ENCODE measurements at regions not wholly inside any gene's neighbourhood (a gene's known extent, or its start where the extent isn't known, plus 50 kb on each side); places are given as distances from the start of the nearest gene placed in this dataset.

DNA sequence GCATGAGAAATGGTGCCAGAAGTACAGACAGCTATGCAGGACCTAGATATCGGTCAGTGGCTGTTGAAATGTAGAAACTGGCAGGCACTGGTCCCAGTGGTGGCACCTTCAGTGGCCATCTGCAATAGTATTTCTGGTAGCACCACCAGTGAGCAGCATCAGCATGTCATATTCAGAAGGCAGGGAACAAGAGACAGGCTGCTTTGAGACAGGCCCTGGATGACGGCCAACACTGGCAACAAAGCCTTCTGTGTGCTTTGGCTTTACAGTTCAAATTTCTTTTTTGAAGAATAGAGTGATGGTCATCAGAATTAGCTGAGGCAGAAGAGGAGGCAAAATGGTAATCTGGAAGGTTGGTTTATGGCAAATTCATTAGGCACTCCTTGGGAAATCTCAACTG is 273.4 kb upstream of the SLC16A7 start:
- Mint-ChIP-seq H3K4me1 (no peaks in the 10 kb centered on the region), H3K27me3 (no peaks in the 10 kb centered on the region), H3K27ac (no peak overlapping the region), H3K4me3 (no peak overlapping the region), H3K9me3 (ENCODE audit: insufficient read depth) (no peaks in the 10 kb centered on the region)
- DNase-seq (no peak), ATAC-seq (ENCODE audit: low read depth) (no peak)
- Histone ChIP-seq H3K27ac (ENCODE audit: low read length in 2 of 2) (no peak overlapping the region), H3K4me1 (ENCODE audit: control insufficient read depth in 2 of 2, insufficient read depth in 2 of 2, low read length in 2 of 2) (no peaks in the 10 kb centered on the region), H4K20me1 (ENCODE audit: control insufficient read depth, insufficient read depth, low read length, poor library complexity, severe bottlenecking) (no peaks in the 10 kb centered on the region), H3K4me3 (ENCODE audit: control extremely low read depth in 1 of 5, extremely low read depth in 1 of 5, insufficient read depth in 1 of 5, low read depth in 2 of 5, low read length in 4 of 5) (no peak overlapping the region), H3K36me3 (replicated peaks in 1 of 2; ENCODE audit: control extremely low read depth in 1 of 2, control insufficient read depth in 1 of 2, extremely low read depth in 1 of 2, insufficient read depth in 2 of 2, low read length in 1 of 2) (no peaks in the 10 kb centered on the region), H3K9ac (ENCODE audit: low read length) (no peak overlapping the region), H3K79me2 (ENCODE audit: control insufficient read depth, insufficient read depth, low read length) (no peaks in the 10 kb centered on the region), H3K4me2 (replicated peaks; ENCODE audit: low read depth, low read length, poor library complexity, severe bottlenecking) (no peak overlapping the region), H3K27me3 (replicated peaks in 1 of 4; ENCODE audit: control extremely low read depth in 1 of 4, control insufficient read depth in 3 of 4, insufficient read depth in 4 of 4, low read length in 3 of 4) (no peaks in the 10 kb centered on the region), H2AFZ (ENCODE audit: insufficient read depth, low read depth, low read length, poor library complexity, severe bottlenecking) (no peak overlapping the region), H3K9me3 (ENCODE audit: control extremely low read depth in 1 of 3, control insufficient read depth in 2 of 3, insufficient read depth in 1 of 3, low read length in 2 of 3) (peaks cover 0 to 4% (median 0%) of the 10 kb centered on the region in 3 donors)
- WGBS (ENCODE audit: insufficient coverage), result 45% methylated on average over 2 of the region's 2 CpGs
- CTCF ChIA-PET, result no interaction called here
- intact Hi-C loops (cut with micrococcal nuclease), result no loop called here
- POLR2A ChIA-PET, result no interaction called here
- TF ChIP-seq CTCF (IDR thresholded peaks at IDR 0.05) (no peak), EZH2 (IDR thresholded peaks at IDR 0.05; ENCODE audit: borderline replicate concordance, insufficient read depth, low read depth, low read length, poor library complexity, severe bottlenecking) (no peak)

GRCh38 chr12:59321278-59321677 is 274.6 kb upstream of the SLC16A7 start:
- H3K79me2 ChIP-seq (ENCODE audit: control insufficient read depth, insufficient read depth, low read length), result no peaks in the 10 kb centered on the region
- no peak overlapping the region for H3K9ac ChIP-seq (ENCODE audit: low read length)
- H4K20me1 ChIP-seq (ENCODE audit: control insufficient read depth, insufficient read depth, low read length, poor library complexity, severe bottlenecking), result no peaks in the 10 kb centered on the region
- Mint-ChIP-seq H3K9me3 (ENCODE audit: insufficient read depth) (no peaks in the 10 kb centered on the region), H3K27ac (no peak overlapping the region), H3K4me3 (no peak overlapping the region), H3K27me3 (no peaks in the 10 kb centered on the region), H3K4me1 (no peaks in the 10 kb centered on the region)
- H3K4me2 ChIP-seq (replicated peaks; ENCODE audit: low read depth, low read length, poor library complexity, severe bottlenecking), result no peak overlapping the region
- no peaks in the 10 kb centered on the region for H3K36me3 ChIP-seq (replicated peaks in 1 of 2; ENCODE audit: control extremely low read depth in 1 of 2, control insufficient read depth in 1 of 2, extremely low read depth in 1 of 2, insufficient read depth in 2 of 2, low read length in 1 of 2)
- ChIA-PET POLR2A (no interaction called here), CTCF (no interaction called here)
- H3K4me1 ChIP-seq (ENCODE audit: control insufficient read depth in 2 of 2, insufficient read depth in 2 of 2, low read length in 2 of 2), result no peaks in the 10 kb centered on the region
- ATAC-seq (ENCODE audit: low read depth) (no peak), DNase-seq (no peak)
- no peak overlapping the region for H3K4me3 ChIP-seq (ENCODE audit: control extremely low read depth in 1 of 5, extremely low read depth in 1 of 5, insufficient read depth in 1 of 5, low read depth in 2 of 5, low read length in 4 of 5)
- H3K27ac ChIP-seq (ENCODE audit: low read length in 2 of 2), result no peak overlapping the region
- intact Hi-C loops (cut with micrococcal nuclease), result no loop called here
- WGBS (ENCODE audit: insufficient coverage), result no CpG with 5 or more reads among the region's 1 CpG
- no peaks in the 10 kb centered on the region for H3K27me3 ChIP-seq (replicated peaks in 1 of 4; ENCODE audit: control extremely low read depth in 1 of 4, control insufficient read depth in 3 of 4, insufficient read depth in 4 of 4, low read length in 3 of 4)
- TF ChIP-seq EZH2 (IDR thresholded peaks at IDR 0.05; ENCODE audit: borderline replicate concordance, insufficient read depth, low read depth, low read length, poor library complexity, severe bottlenecking) (no peak), CTCF (IDR thresholded peaks at IDR 0.05) (no peak)
- no peak overlapping the region for H2AFZ ChIP-seq (ENCODE audit: insufficient read depth, low read depth, low read length, poor library complexity, severe bottlenecking)
- H3K9me3 ChIP-seq (ENCODE audit: control extremely low read depth in 1 of 3, control insufficient read depth in 2 of 3, insufficient read depth in 1 of 3, low read length in 2 of 3), result peaks cover 0 to 6% (median 0%) of the 10 kb centered on the region in 3 donors

Measured in B cell (primary cell).